CD8-positive, alpha-beta memory T cell (primary cell): ENCODE measurements at regions not wholly inside any gene's neighbourhood (a gene's known extent, or its start where the extent isn't known, plus 50 kb on each side); places are given as distances from the start of the nearest gene placed in this dataset.

Experiments used
- CTCF ChIA-PET: fragments of 350-600 bp; sonication (Branson Sonifier 250); formaldehyde crosslinking; loops from one replicate; lab custom pipeline; 2021; ENCODE audit warnings: antibody characterized with exemption; lab: Charles Lee
- POLR2A ChIA-PET: fragments of 350-600 bp; sonication (Branson Sonifier 250); formaldehyde crosslinking; loops from one replicate; lab custom pipeline; 2021; ENCODE audit warnings: antibody characterized with exemption; lab: Charles Lee
- DNase-seq, 5 donors: peaks; one replicate each; pipeline versions ENCODE4 v3.0.0 to v3.0.0-alpha.2; 2020 to 2022; ENCODE audit warnings: mixed read lengths in 1 of 5
- H3K27ac ChIP-seq: one replicate; pipeline ENCODE4 v1.7.0; 2013; ENCODE audit warnings: low read depth, mild to moderate bottlenecking, low read length, moderate library complexity
- H3K27me3 ChIP-seq: 2 replicates; pipeline ENCODE4 v1.7.0; 2013; ENCODE audit warnings: low read length, mild to moderate bottlenecking; ENCODE audit not compliant: insufficient read depth, poor library complexity, severe bottlenecking
- H3K36me3 ChIP-seq: 2 replicates; pipeline ENCODE4 v1.7.0; 2013; ENCODE audit warnings: mild to moderate bottlenecking, low read length, moderate library complexity; ENCODE audit not compliant: insufficient read depth
- H3K4me1 ChIP-seq: 2 replicates; pipeline ENCODE4 v1.7.0; 2013; ENCODE audit warnings: mild to moderate bottlenecking, low read length, moderate library complexity; ENCODE audit not compliant: insufficient read depth
- H3K4me3 ChIP-seq: 2 replicates; pipeline ENCODE4 v1.7.0; 2013; ENCODE audit warnings: mild to moderate bottlenecking, low read length
- H3K9me3 ChIP-seq: 2 replicates; pipeline ENCODE4 v1.7.0; 2013; ENCODE audit warnings: mild to moderate bottlenecking, low read length
- H3K27ac Mint-ChIP-seq, 8 donors: one replicate each; pipeline ENCODE4 v1.8.0; 2020 to 2021; ENCODE audit warnings: mixed read lengths in 8 of 8, mild to moderate bottlenecking in 6 of 8, inconsistent platforms in 3 of 8, moderate library complexity in 3 of 8
- H3K27me3 Mint-ChIP-seq, 2 donors: one replicate each; pipeline ENCODE4 v1.8.0; 2020 to 2021; ENCODE audit warnings: mixed read lengths in 2 of 2, mild to moderate bottlenecking in 1 of 2, moderate library complexity in 1 of 2
- H3K36me3 Mint-ChIP-seq, 3 donors: one replicate each; pipeline ENCODE4 v1.8.0; 2020 to 2021; ENCODE audit warnings: mixed read lengths in 3 of 3, inconsistent platforms in 1 of 3, mild to moderate bottlenecking in 1 of 3
- H3K4me1 Mint-ChIP-seq, 3 donors: one replicate each; pipeline ENCODE4 v1.8.0; 2020 to 2021; ENCODE audit warnings: mixed read lengths in 3 of 3, inconsistent platforms in 1 of 3, mild to moderate bottlenecking in 1 of 3
- H3K4me3 Mint-ChIP-seq, 7 donors: one replicate each; pipeline ENCODE4 v1.8.0; 2020 to 2021; ENCODE audit warnings: mixed read lengths in 7 of 7, mild to moderate bottlenecking in 6 of 7, moderate library complexity in 4 of 7, inconsistent platforms in 2 of 7
- H3K9me3 Mint-ChIP-seq, 5 donors: one replicate each; pipeline ENCODE4 v1.8.0; 2020 to 2022; ENCODE audit warnings: mixed read lengths in 5 of 5, mild to moderate bottlenecking in 3 of 5, moderate library complexity in 2 of 5, inconsistent platforms in 1 of 5

GRCh38 chr2:18926631-18927524 is 337.5 kb upstream of the NT5C1B start:
- Histone ChIP-seq H3K9me3 (no peaks in the 10 kb centered on the region), H3K4me1 (no peaks in the 10 kb centered on the region), H3K27me3 (no peaks in the 10 kb centered on the region), H3K27ac (no peak overlapping the region), H3K4me3 (no peak overlapping the region), H3K36me3 (no peaks in the 10 kb centered on the region)
- Mint-ChIP-seq H3K4me1 (no peaks in the 10 kb centered on the region), H3K27me3 (no peaks in the 10 kb centered on the region), H3K9me3 (peaks cover 0 to 4% (median 0%) of the 10 kb centered on the region in 5 donors), H3K36me3 (peaks cover 8 to 49% (median 11%) of the 10 kb centered on the region in 3 donors), H3K4me3 (no peak overlapping the region), H3K27ac (no peak overlapping the region)
- ChIA-PET CTCF (no interaction called here), POLR2A (no interaction called here)
- DNase-seq: no peak

GRCh38 chr2:18925296-18925695 is 335.9 kb upstream of the NT5C1B start:
- Mint-ChIP-seq H3K27me3 (no peaks in the 10 kb centered on the region), H3K36me3 (peaks cover 10 to 57% (median 12%) of the 10 kb centered on the region in 3 donors), H3K9me3 (peaks cover 0 to 4% (median 0%) of the 10 kb centered on the region in 5 donors), H3K4me1 (no peaks in the 10 kb centered on the region), H3K4me3 (no peak overlapping the region), H3K27ac (no peak overlapping the region)
- Histone ChIP-seq H3K27ac (no peak overlapping the region), H3K36me3 (no peaks in the 10 kb centered on the region), H3K9me3 (no peaks in the 10 kb centered on the region), H3K4me1 (no peaks in the 10 kb centered on the region), H3K27me3 (no peaks in the 10 kb centered on the region), H3K4me3 (no peak overlapping the region)
- ChIA-PET POLR2A (no interaction called here), CTCF (no interaction called here)
- DNase-seq: no peak

- no peak overlapping the region for H3K4me3 ChIP-seq
- Mint-ChIP-seq H3K27me3 (no peaks in the 10 kb centered on the region), H3K36me3 (peaks cover 10 to 60% (median 12%) of the 10 kb centered on the region in 3 donors), H3K4me1 (no peaks in the 10 kb centered on the region), H3K9me3 (peaks cover 0 to 4% (median 0%) of the 10 kb centered on the region in 5 donors), H3K4me3 (no peak overlapping the region), H3K27ac (no peak overlapping the region)
- DNase-seq: no peak
- POLR2A ChIA-PET: no interaction called here
- CTCF ChIA-PET: no interaction called here
- no peaks in the 10 kb centered on the region for H3K36me3 ChIP-seq
- H3K9me3 ChIP-seq: no peaks in the 10 kb centered on the region
- H3K27me3 ChIP-seq: no peaks in the 10 kb centered on the region
- no peaks in the 10 kb centered on the region for H3K4me1 ChIP-seq
- no peak overlapping the region for H3K27ac ChIP-seq
These were observed 335.5 kb upstream of the NT5C1B start for GRCh38 chr2:18924886-18925285.

GRCh38 chr2:18924386-18924785 is 335.0 kb upstream of the NT5C1B start:
- no peaks in the 10 kb centered on the region for H3K27me3 Mint-ChIP-seq
- ChIA-PET CTCF (no interaction called here), POLR2A (no interaction called here)
- H3K27ac ChIP-seq: no peak overlapping the region
- no peak overlapping the region for H3K4me3 ChIP-seq
- peaks cover 10 to 60% (median 12%) of the 10 kb centered on the region in 3 donors for H3K36me3 Mint-ChIP-seq
- H3K4me3 Mint-ChIP-seq: no peak overlapping the region
- H3K9me3 ChIP-seq: no peaks in the 10 kb centered on the region
- H3K36me3 ChIP-seq: no peaks in the 10 kb centered on the region
- H3K4me1 ChIP-seq: no peaks in the 10 kb centered on the region
- no peak overlapping the region for H3K27ac Mint-ChIP-seq
- no peaks in the 10 kb centered on the region for H3K27me3 ChIP-seq
- no peak for DNase-seq
- peaks cover 0 to 4% (median 0%) of the 10 kb centered on the region in 5 donors for H3K9me3 Mint-ChIP-seq
- no peaks in the 10 kb centered on the region for H3K4me1 Mint-ChIP-seq

- CTCF ChIA-PET: no interaction called here
- Histone ChIP-seq H3K9me3 (no peaks in the 10 kb centered on the region), H3K4me3 (no peak overlapping the region), H3K27ac (no peak overlapping the region), H3K4me1 (no peaks in the 10 kb centered on the region), H3K36me3 (no peaks in the 10 kb centered on the region), H3K27me3 (no peaks in the 10 kb centered on the region)
- DNase-seq: no peak
- peaks cover 12 to 47% (median 13%) of the 10 kb centered on the region in 3 donors for H3K36me3 Mint-ChIP-seq
- H3K4me3 Mint-ChIP-seq: no peak overlapping the region
- POLR2A ChIA-PET: no interaction called here
- H3K9me3 Mint-ChIP-seq: peaks cover 0 to 2% (median 0%) of the 10 kb centered on the region in 5 donors
- H3K4me1 Mint-ChIP-seq: no peaks in the 10 kb centered on the region
- no peak overlapping the region for H3K27ac Mint-ChIP-seq
- H3K27me3 Mint-ChIP-seq: no peaks in the 10 kb centered on the region
These were observed 332.9 kb upstream of the NT5C1B start for GRCh38 chr2:18922276-18922675.

- H3K27ac Mint-ChIP-seq: no peak overlapping the region
- Histone ChIP-seq H3K36me3 (no peaks in the 10 kb centered on the region), H3K27me3 (no peaks in the 10 kb centered on the region), H3K27ac (no peak overlapping the region), H3K4me3 (no peak overlapping the region), H3K9me3 (no peaks in the 10 kb centered on the region), H3K4me1 (no peaks in the 10 kb centered on the region)
- H3K4me3 Mint-ChIP-seq: no peak overlapping the region
- no peak for DNase-seq
- POLR2A ChIA-PET: no interaction called here
- peaks cover 0 to 2% of the 10 kb centered on the region in 2 donors for H3K27me3 Mint-ChIP-seq
- no peaks in the 10 kb centered on the region for H3K9me3 Mint-ChIP-seq
- peaks cover 11 to 31% (median 12%) of the 10 kb centered on the region in 3 donors for H3K36me3 Mint-ChIP-seq
- no peaks in the 10 kb centered on the region for H3K4me1 Mint-ChIP-seq
- CTCF ChIA-PET: no interaction called here
These were observed 328.9 kb upstream of the NT5C1B start for GRCh38 chr2:18918280-18918679.

- H3K27ac ChIP-seq: no peak overlapping the region
- H3K9me3 ChIP-seq: no peaks in the 10 kb centered on the region
- H3K36me3 Mint-ChIP-seq: peaks cover 0 to 9% (median 3%) of the 10 kb centered on the region in 3 donors
- CTCF ChIA-PET: no interaction called here
- no peaks in the 10 kb centered on the region for H3K27me3 ChIP-seq
- no peaks in the 10 kb centered on the region for H3K9me3 Mint-ChIP-seq
- H3K27ac Mint-ChIP-seq: no peak overlapping the region
- H3K27me3 Mint-ChIP-seq: peaks cover 0 to 3% of the 10 kb centered on the region in 2 donors
- no peaks in the 10 kb centered on the region for H3K4me1 ChIP-seq
- no peak overlapping the region for H3K4me3 ChIP-seq
- H3K4me1 Mint-ChIP-seq: no peaks in the 10 kb centered on the region
- POLR2A ChIA-PET: no interaction called here
- DNase-seq: no peak
- H3K36me3 ChIP-seq: no peaks in the 10 kb centered on the region
- H3K4me3 Mint-ChIP-seq: no peak overlapping the region
These were observed 325.9 kb upstream of the NT5C1B start for GRCh38 chr2:18915227-18915626.

- H3K36me3 Mint-ChIP-seq: peaks cover 0 to under 1% (median 0%) of the 10 kb centered on the region in 3 donors
- POLR2A ChIA-PET: no interaction called here
- H3K27ac ChIP-seq: no peak overlapping the region
- peaks cover 0 to 3% of the 10 kb centered on the region in 2 donors for H3K27me3 Mint-ChIP-seq
- H3K4me1 ChIP-seq: no peaks in the 10 kb centered on the region
- no peaks in the 10 kb centered on the region for H3K9me3 ChIP-seq
- H3K27ac Mint-ChIP-seq: peak overlapping the region in 1 of 8 donors; percentile 46
- no peak overlapping the region for H3K4me3 Mint-ChIP-seq
- CTCF ChIA-PET: no interaction called here
- no peaks in the 10 kb centered on the region for H3K36me3 ChIP-seq
- H3K9me3 Mint-ChIP-seq: no peaks in the 10 kb centered on the region
- no peaks in the 10 kb centered on the region for H3K27me3 ChIP-seq
- H3K4me1 Mint-ChIP-seq: no peaks in the 10 kb centered on the region
- DNase-seq: no peak
- H3K4me3 ChIP-seq: no peak overlapping the region
These were observed 324.1 kb upstream of the NT5C1B start for GRCh38 chr2:18913512-18913911.
